Common myeloid progenitor, CD34-positive (primary cell): ENCODE measurements at regions not wholly inside any gene's neighbourhood (a gene's known extent, or its start where the extent isn't known, plus 50 kb on each side); places are given as distances from the start of the nearest gene placed in this dataset.
"Not testable (repeated sequence)": the region's sequence is repeated elsewhere in the genome, so short reads cannot be mapped to it uniquely, and the experiment has no call there.

Experiments used
- CTCF ChIA-PET: fragments of 350-600 bp; sonication (Branson Sonifier 250); formaldehyde crosslinking; loops from one replicate; lab custom pipeline; 2021; ENCODE audit warnings: antibody characterized with exemption; lab: Charles Lee
- POLR2A ChIA-PET: fragments of 350-600 bp; sonication (Branson Sonifier 250); formaldehyde crosslinking; loops from one replicate; lab custom pipeline; 2021; ENCODE audit warnings: antibody characterized with exemption; lab: Charles Lee
- DNase-seq, 3 donors: peaks; one replicate each; pipeline versions ENCODE4 v3.0.0 to v3.0.0-alpha.2; 2013
- H3K27ac ChIP-seq, 2 experiments: 1 replicate in 1 of 2; 2 replicates in 1 of 2; pipeline ENCODE4 v1.7.0; 2013; ENCODE audit warnings: inconsistent platforms in 2 of 2, low read length in 2 of 2, mild to moderate bottlenecking in 2 of 2, low read depth in 1 of 2, moderate library complexity in 1 of 2; ENCODE audit not compliant: severe bottlenecking in 2 of 2, insufficient read depth in 1 of 2, poor library complexity in 1 of 2
- H3K27me3 ChIP-seq, 5 experiments: replicated peaks in 2 of 5; 1 replicate in 3 of 5; 2 replicates in 2 of 5; pipeline versions ENCODE4 v1.6.1 to v1.7.0; 2013; ENCODE audit warnings: low read length in 4 of 5, mild to moderate bottlenecking in 2 of 5, moderate library complexity in 2 of 5, inconsistent platforms in 1 of 5; ENCODE audit not compliant: insufficient read depth in 5 of 5, control insufficient read depth in 4 of 5
- H3K36me3 ChIP-seq, 4 experiments: 1 replicate in 2 of 4; 2 replicates in 2 of 4; pipeline versions ENCODE4 v1.6.1 to v1.7.0; 2013; ENCODE audit warnings: low read length in 3 of 4, control low read depth in 1 of 4, mild to moderate bottlenecking in 1 of 4; ENCODE audit not compliant: control insufficient read depth in 4 of 4, insufficient read depth in 4 of 4
- H3K4me1 ChIP-seq, 4 experiments: 1 replicate in 3 of 4; 2 replicates in 1 of 4; pipeline versions ENCODE4 v1.6.1 to v1.7.1; 2013; ENCODE audit warnings: low read length in 3 of 4, mild to moderate bottlenecking in 3 of 4, control low read depth in 1 of 4, inconsistent platforms in 1 of 4, moderate library complexity in 1 of 4; ENCODE audit not compliant: control insufficient read depth in 4 of 4, insufficient read depth in 4 of 4; ENCODE audit errors: control extremely low read depth in 1 of 4
- H3K4me3 ChIP-seq, 7 experiments: 1 replicate in 4 of 7; 2 replicates in 3 of 7; pipeline versions ENCODE4 v1.5.1 to v1.7.0; 2013; ENCODE audit warnings: mild to moderate bottlenecking in 7 of 7, low read length in 6 of 7, moderate library complexity in 6 of 7, inconsistent platforms in 2 of 7, low read depth in 2 of 7, control low read depth in 1 of 7; ENCODE audit not compliant: insufficient read depth in 4 of 7, control insufficient read depth in 1 of 7; ENCODE audit errors: extremely low read depth in 1 of 7
- H3K9me3 ChIP-seq, 5 experiments: 1 replicate in 4 of 5; 2 replicates in 1 of 5; pipeline versions ENCODE4 v1.6.1 to v1.7.1; 2013; ENCODE audit warnings: low read length in 4 of 5, mild to moderate bottlenecking in 2 of 5, inconsistent platforms in 1 of 5, low read depth in 1 of 5, moderate library complexity in 1 of 5; ENCODE audit not compliant: control insufficient read depth in 4 of 5, insufficient read depth in 2 of 5; ENCODE audit errors: control extremely low read depth in 1 of 5
- WGBS: methylation state at CpG from one replicate; pipeline ENCODE4 v1.1.5; 2013; ENCODE audit not compliant: insufficient coverage; 5-methylcytosine and 5-hydroxymethylcytosine counted together

GRCh38 chr1:239979456-239979855 lies 112.2 kb upstream of the FMN2 start:
- POLR2A ChIA-PET: no interaction called here

GRCh38 chr1:239982762-239983161 lies 108.9 kb upstream of the FMN2 start:
- Histone ChIP-seq H3K27ac (no peak overlapping the region), H3K27me3 (no peaks in the 10 kb centered on the region)
- CTCF ChIA-PET: interaction anchor here (1.0 to 1.4 kb wide), 3 partner anchors 9 to 32 kb away, joined by 3 to 4 read pairs (median 4); no protein-coding TSS in a partner anchor

More at GRCh38 chr1:239979456-239979855, 112.2 kb upstream of the FMN2 start:
- CTCF ChIA-PET: interaction anchor here (9.4 kb wide), 1 partner anchor 25 kb away, joined by 89 read pairs; no protein-coding TSS in a partner anchor
- Histone ChIP-seq H3K4me3 (no peak overlapping the region), H3K9me3 (peaks cover 0 to 26% (median 9%) of the 10 kb centered on the region in 5 experiments), H3K27ac (no peak overlapping the region), H3K36me3 (no peaks in the 10 kb centered on the region), H3K27me3 (no peaks in the 10 kb centered on the region), H3K4me1 (no peaks in the 10 kb centered on the region)
- WGBS: 90% methylated on average over 2 of the region's 4 CpGs
- no peak for DNase-seq

GRCh38 chr1:239985044-239985443 lies 106.6 kb upstream of the FMN2 start:
- H3K4me3 ChIP-seq: no peak overlapping the region
- CTCF ChIA-PET: no interaction called here
- H3K4me1 ChIP-seq: no peaks in the 10 kb centered on the region
- H3K27me3 ChIP-seq: peaks cover 0 to 3% (median 0%) of the 10 kb centered on the region in 5 experiments
- H3K27ac ChIP-seq: no peak overlapping the region
- POLR2A ChIA-PET: no interaction called here
- DNase-seq: peak in 2 of 3 donors; percentile 31 to 40
- H3K36me3 ChIP-seq: no peaks in the 10 kb centered on the region
- WGBS: no CpG with 5 or more reads among the region's 4 CpGs
- peaks cover 2 to 32% (median 9%) of the 10 kb centered on the region in 5 experiments for H3K9me3 ChIP-seq

More at GRCh38 chr1:239982762-239983161, 108.9 kb upstream of the FMN2 start:
- Histone ChIP-seq H3K4me1 (no peaks in the 10 kb centered on the region), H3K4me3 (no peak overlapping the region), H3K36me3 (no peaks in the 10 kb centered on the region), H3K9me3 (peaks cover 2 to 42% (median 14%) of the 10 kb centered on the region in 5 experiments)
- DNase-seq: no peak
- WGBS: 100% methylated on average over 1 of the region's 2 CpGs
- POLR2A ChIA-PET: no interaction called here

- WGBS: no CpG with 5 or more reads among the region's 2 CpGs
- ChIA-PET CTCF (interaction anchor here (1.4 to 2.9 kb wide), 4 partner anchors 9 to 36 kb away, joined by 4 to 13 read pairs (median 7); no protein-coding TSS in a partner anchor), POLR2A (no interaction called here)
- H3K27ac ChIP-seq: no peak overlapping the region
- peaks cover 2 to 29% (median 9%) of the 10 kb centered on the region in 5 experiments for H3K9me3 ChIP-seq
- no peaks in the 10 kb centered on the region for H3K4me1 ChIP-seq
- H3K36me3 ChIP-seq: no peaks in the 10 kb centered on the region
- DNase-seq: peak; percentile 56 to 75 (median 73)
- peaks cover 0 to 3% (median 2%) of the 10 kb centered on the region in 5 experiments for H3K27me3 ChIP-seq
- H3K4me3 ChIP-seq: no peak overlapping the region
Observed at GRCh38 chr1:239987103-239987745, 104.5 kb upstream of the FMN2 start.

GRCh38 chr1:239989990-239990389 lies 101.7 kb upstream of the FMN2 start:
- Histone ChIP-seq H3K4me1 (no peaks in the 10 kb centered on the region), H3K27me3 (peaks cover 2 to 19% (median 10%) of the 10 kb centered on the region in 5 experiments), H3K27ac (no peak overlapping the region), H3K36me3 (no peaks in the 10 kb centered on the region), H3K9me3 (peaks cover 2 to 11% (median 5%) of the 10 kb centered on the region in 5 experiments), H3K4me3 (no peak overlapping the region)
- WGBS: no CpG with 5 or more reads among the region's 2 CpGs
- CTCF ChIA-PET: no interaction called here
- POLR2A ChIA-PET: no interaction called here
- no peak for DNase-seq

GRCh38 chr1:239992566-239992965 lies 99.1 kb upstream of the FMN2 start:
- H3K27ac ChIP-seq, POLR2A ChIA-PET, H3K4me3 ChIP-seq, DNase-seq, CTCF ChIA-PET, H3K9me3 ChIP-seq, H3K36me3 ChIP-seq, H3K4me1 ChIP-seq: not testable (repeated sequence)
- peaks cover 14 to 43% (median 26%) of the 10 kb centered on the region in 5 experiments for H3K27me3 ChIP-seq
- WGBS: 63% methylated on average over 3 of the region's 8 CpGs

- H3K27ac ChIP-seq: no peak overlapping the region
- no peak for DNase-seq
- ChIA-PET CTCF (no interaction called here), POLR2A (no interaction called here)
- no peaks in the 10 kb centered on the region for H3K36me3 ChIP-seq
- no peak overlapping the region for H3K4me3 ChIP-seq
- peaks cover 0 to 10% (median 7%) of the 10 kb centered on the region in 4 experiments for H3K4me1 ChIP-seq
- no peaks in the 10 kb centered on the region for H3K9me3 ChIP-seq
- H3K27me3 ChIP-seq: peaks cover 14 to 50% (median 24%) of the 10 kb centered on the region in 5 experiments
- 89% methylated on average over 3 of the region's 4 CpGs for WGBS
Observed at GRCh38 chr1:239993366-239993765, 98.3 kb upstream of the FMN2 start.
